Activated naive CD4-positive, alpha-beta T cell treated with anti-CD3 and anti-CD28 coated beads, Interleukin-2, amount 50 U/mL, for 72 hours (primary cell): ENCODE measurements at regions not wholly inside any gene's neighbourhood (a gene's known extent, or its start where the extent isn't known, plus 50 kb on each side); places are given as distances from the start of the nearest gene placed in this dataset.
A peak's percentile ranks its signal among the peaks of the same experiment; 100 is the strongest.

Experiments used
- ATAC-seq, 2 donors: fragments of 150-1000 bp; cut with Tn5 transposase; 2 replicates each; pipeline ENCODE4 v1.10.0; 2021; ENCODE audit warnings: mild to moderate bottlenecking in 2 of 2, moderate library complexity in 2 of 2
- DNase-seq, 2 donors: peaks; one replicate each; pipeline ENCODE4 v3.0.0; 2021 to 2022; ENCODE audit warnings: low spot score in 2 of 2
- H3K27ac Mint-ChIP-seq, 2 donors: one replicate each; pipeline ENCODE4 v1.8.0; 2022; ENCODE audit warnings: mild to moderate bottlenecking in 2 of 2, mixed read lengths in 2 of 2
- H3K36me3 Mint-ChIP-seq, 2 donors: one replicate each; pipeline ENCODE4 v1.8.0; 2022; ENCODE audit warnings: mixed read lengths in 2 of 2
- H3K9me3 Mint-ChIP-seq, 2 donors: one replicate each; pipeline ENCODE4 v1.8.0; 2022; ENCODE audit warnings: mixed read lengths in 2 of 2

DNA sequence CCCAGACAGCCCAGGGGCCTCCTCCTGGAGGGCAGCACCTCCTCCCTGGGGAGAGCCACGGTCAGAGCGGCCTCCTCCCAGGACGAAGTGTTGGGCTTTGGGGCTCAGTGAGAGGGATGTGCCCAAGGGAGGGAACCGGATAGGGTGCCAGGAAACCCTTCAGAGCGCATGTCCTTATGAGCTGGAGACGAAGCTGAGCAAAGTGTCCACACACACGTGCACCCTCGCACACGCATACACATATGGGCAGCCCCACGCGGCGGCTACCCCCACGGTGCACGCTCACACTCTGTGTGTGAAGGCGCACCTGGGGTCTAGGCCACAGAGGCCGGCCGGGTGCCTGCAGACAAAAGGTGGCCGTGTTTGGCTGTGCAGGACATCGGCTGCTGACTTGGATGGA is 106.1 kb upstream of the HDAC4 start:
- ATAC-seq, result no peak
- no peaks in the 10 kb centered on the region for H3K9me3 Mint-ChIP-seq
- no peaks in the 10 kb centered on the region for H3K36me3 Mint-ChIP-seq

DNA sequence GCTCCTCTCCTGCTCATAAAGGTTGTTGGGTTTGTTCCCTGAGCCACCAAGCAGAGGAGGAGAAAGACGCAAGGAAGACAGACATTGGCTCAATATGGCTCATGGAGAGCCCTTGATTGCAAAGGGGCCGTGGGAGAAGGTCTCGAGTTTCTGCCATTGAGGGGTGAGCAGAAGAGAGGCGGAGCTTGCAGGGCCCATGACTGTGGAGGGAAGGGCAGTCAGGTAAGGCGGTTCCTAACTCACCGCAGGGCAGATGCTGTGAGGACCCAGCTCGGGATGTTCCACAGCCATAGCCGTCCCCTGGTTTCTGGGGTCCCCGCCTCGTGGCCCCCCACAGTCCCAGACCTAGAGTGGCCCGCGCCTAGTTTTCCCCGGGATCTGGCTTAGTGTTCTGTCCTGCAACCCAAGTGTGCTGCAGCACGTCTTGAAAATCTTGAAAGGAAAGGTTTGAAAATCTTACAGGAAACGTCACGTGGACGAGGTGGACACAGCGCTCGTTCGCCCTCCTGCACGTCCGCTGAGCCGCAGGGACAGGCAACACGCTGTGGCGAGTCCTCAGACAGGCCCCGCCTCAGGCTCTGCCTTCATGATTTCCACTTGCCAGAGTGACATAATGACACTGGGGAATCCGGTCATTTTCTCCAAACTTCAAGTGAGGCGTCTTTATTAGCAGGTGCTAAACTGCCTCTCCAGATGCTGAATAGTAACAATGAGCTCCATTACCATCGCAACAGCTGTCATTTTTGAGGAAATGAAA is 105.5 kb upstream of the HDAC4 start:
- DNase-seq, result no peak
- no peak for ATAC-seq
- Mint-ChIP-seq H3K9me3 (no peaks in the 10 kb centered on the region), H3K27ac (no peak overlapping the region), H3K36me3 (no peaks in the 10 kb centered on the region)

More for the DNA sequence above, 106.1 kb upstream of the HDAC4 start:
- no peak overlapping the region for H3K27ac Mint-ChIP-seq
- no peak for DNase-seq

DNA sequence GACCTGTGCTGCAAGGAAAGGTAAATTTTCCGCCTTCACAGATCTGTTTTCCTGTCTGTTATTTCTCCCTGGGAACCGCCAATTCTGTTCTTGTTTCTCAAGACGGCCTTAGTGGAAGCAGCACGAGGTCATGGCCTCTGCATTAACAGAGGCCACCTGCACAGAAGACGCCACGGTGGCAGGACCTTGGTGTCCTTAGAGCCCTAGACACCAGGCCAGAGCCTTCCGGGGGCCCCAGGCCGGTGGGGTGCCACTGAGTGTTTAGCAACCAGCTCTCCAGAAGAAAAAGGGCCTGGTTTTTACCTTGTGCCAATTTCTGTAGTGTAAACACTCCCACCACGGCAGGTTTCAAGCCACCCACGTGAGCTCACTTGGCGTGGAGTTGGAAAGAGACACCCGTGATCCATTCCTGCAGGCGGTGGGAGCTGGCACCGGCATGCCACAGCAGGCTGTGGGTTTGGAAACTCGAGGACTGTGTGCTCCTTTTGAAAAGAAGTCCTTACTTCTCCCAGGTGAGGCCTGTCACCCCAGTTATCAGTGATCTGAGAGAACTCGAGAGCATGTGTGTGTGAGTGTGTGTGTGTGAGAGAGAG is 103.9 kb upstream of the HDAC4 start:
- Mint-ChIP-seq H3K36me3 (no peaks in the 10 kb centered on the region), H3K27ac (peak overlapping the region; percentile 30 to 51), H3K9me3 (no peaks in the 10 kb centered on the region)
- ATAC-seq (no peak), DNase-seq (no peak)

DNA sequence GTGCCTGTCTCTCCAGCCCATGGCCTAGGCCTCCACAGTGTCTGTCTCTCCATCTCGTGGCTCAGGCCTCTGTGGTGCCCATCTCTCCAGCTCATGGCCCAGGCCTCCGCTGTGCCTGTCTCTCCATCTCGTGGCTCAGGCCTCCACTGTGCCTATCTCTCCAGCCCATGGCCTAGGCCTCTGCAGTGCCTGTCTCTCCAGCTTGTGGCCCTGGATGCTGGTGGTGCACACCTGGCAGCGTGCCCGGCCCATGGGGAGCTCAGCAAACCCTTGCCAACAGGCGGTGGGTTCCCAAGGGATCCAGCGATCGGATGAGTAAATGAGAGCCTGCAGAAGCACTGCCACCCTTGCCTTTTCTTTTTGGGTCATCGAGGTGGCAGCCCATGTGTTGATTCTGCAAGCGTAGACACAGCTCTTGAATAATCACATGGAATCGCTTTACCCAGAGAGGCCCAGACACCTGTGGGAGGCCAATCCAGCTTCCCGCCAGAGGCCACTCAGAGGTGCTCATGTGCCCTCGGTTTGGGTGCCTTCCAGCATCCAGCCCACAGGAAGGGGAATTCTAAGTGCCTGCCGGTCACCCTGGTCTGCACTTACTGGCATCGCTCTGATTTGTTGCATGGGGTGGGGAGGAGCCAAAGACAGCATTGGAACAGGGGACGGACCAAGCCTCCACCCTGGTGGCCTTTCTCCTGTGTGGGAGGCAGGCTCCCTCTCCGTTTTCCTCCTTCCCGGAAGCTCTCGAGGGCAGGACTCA is 101.8 kb upstream of the HDAC4 start:
- ATAC-seq, result no peak
- H3K9me3 Mint-ChIP-seq, result no peaks in the 10 kb centered on the region
- no peak for DNase-seq
- H3K27ac Mint-ChIP-seq, result no peak overlapping the region
- H3K36me3 Mint-ChIP-seq, result no peaks in the 10 kb centered on the region

DNA sequence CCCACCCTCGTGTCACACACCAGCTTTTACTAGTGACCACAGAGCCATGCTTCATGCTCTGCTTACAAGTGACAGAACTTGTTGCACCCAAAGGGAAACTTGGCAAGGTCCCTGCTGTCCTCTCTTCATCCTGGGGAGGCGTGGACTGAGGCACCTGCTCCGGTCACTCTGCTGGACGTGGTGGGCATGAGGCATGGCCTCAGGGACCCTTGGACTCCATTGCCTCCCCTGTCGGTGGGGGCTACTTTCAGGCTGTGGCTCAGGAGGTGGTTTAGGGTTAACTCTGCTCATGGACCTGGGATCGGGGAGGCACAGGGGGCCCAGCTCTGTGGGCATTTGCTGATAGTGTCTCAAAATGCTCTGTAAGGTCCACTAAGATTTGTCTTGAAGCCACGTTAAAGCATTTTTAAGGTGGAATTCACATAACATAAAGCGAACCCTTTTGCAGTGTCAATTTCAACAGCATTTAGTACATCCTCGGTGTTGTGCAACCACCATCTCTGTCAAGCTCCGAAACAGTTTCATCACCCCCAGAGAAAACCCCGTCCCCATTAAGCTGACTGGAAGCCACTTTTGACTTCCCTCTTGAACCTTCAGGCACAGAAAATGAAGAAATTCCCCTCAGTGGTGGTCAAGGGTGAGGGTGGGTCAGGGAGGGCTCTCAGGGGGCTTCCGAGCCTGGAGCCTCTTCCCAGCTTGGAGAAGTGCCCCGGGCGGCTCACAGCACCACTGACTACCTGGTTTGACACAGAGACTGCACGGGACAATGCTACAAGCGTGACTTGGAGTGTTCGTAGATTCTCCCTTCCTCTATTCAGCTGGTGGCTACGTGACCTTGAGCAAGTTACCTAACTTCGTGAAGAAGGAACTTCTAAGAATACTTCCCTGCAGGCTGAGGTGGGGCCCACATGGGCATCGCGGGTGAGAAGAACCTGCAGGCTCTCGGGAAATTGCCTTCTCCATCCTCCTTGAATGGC is 100.0 kb upstream of the HDAC4 start:
- no peak for DNase-seq
- ATAC-seq, result no peak
- peaks cover 0 to 4% of the 10 kb centered on the region in 2 donors for H3K9me3 Mint-ChIP-seq
- H3K27ac Mint-ChIP-seq, result no peak overlapping the region
- H3K36me3 Mint-ChIP-seq, result no peaks in the 10 kb centered on the region

DNA sequence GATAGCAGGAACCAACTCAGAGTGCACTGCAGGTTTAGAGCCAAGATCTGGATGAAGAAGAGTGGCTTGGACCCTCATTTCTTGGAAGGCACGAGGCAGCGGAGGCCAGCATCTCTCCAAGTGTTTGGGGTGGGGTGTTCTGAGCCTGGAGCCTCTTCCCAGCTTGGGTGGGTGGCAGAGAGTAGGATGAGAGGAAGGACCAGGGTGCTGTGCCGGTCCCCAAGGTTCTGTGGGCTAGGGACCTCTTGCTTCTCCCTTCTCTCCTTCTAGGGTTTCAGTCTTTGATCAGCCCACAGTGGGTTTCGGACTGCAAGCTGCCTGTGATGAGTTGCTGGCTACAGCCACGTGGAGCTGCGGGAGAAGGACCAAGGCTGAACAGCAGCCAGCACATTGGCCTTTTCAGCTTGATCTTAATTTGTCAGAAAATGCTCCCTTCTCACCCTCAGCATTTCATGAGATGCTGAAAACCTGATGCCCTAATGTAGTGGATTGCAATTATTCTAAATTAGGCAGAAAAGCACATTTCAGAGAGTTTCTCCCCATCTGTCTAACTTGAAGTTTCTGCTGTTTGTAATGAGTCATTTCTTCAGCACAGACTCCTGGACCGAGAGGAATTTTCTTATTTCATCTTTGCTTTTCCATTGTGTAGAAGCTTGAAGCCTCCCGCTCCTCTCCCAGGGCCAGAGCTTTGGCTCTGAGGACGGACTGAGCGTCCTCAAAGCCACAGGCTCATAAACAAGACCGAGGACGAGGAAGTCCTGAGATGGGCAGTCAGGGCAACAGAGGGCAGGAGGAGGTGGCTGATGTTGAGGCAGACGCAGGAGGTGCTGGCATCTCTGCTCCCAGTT is 99.1 kb upstream of the HDAC4 start:
- ATAC-seq (no peak), DNase-seq (no peak)
- Mint-ChIP-seq H3K36me3 (no peaks in the 10 kb centered on the region), H3K27ac (no peak overlapping the region), H3K9me3 (peaks cover 0 to 4% of the 10 kb centered on the region in 2 donors)

DNA sequence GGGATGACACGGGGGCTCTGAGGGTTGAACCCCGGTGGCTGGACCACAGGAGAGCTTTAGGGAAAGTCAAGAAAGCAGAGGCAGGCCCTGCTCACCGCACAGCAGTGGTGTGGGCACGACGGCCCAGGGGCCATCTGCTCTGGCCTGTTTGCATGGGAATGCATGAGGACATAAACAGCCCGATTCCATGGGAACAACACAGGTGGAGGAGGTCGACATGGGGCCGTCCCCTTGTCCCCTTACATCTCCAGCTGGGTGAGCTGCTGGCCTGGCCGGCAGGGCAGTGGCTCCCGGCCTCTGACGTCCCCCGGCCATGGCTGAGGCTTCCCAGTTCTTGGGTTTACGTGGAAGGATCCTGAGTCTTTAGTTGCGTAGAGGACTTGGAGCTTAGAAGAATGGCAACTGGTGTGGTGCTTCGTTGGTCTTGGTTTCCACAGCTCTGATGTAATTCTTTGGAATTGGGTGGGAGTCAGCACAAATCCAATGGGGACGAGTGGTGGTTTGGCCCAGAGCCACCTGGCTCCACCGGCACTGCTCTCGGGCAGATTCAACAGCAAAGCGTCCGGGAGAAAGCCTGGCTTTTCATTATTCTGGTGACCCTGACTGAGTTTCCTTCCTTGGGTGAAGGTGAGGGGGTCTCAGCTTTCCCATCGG is 98.3 kb upstream of the HDAC4 start:
- no peak for ATAC-seq
- DNase-seq, result no peak

DNA sequence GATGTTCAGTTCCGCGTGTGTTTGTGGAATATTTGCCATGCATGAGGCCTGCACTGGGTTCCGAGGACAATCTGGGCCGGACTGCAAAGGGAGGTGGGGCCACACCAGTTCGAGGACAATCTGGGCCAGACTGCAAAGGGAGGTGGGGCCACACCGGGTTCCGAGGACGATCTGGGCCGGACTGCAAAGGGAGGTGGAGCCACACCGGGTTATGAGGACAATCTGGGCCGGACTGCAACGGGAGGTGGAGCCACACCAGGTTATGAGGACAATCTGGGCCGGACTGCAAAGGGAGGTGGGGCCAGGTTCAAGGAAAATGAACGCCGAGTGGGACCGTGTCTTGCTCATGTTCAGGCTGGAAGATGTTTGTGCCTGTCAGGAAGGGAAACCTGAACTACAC is 97.8 kb upstream of the HDAC4 start:
- Mint-ChIP-seq H3K27ac (peak overlapping the region in 1 of 2 donors; percentile 31), H3K9me3 (peaks cover 0 to 4% of the 10 kb centered on the region in 2 donors), H3K36me3 (no peaks in the 10 kb centered on the region)
- no peak for ATAC-seq
- DNase-seq, result no peak

More for the DNA sequence above, 98.3 kb upstream of the HDAC4 start:
- H3K9me3 Mint-ChIP-seq, result peaks cover 0 to 4% of the 10 kb centered on the region in 2 donors
- H3K27ac Mint-ChIP-seq, result no peak overlapping the region
- no peaks in the 10 kb centered on the region for H3K36me3 Mint-ChIP-seq

DNA sequence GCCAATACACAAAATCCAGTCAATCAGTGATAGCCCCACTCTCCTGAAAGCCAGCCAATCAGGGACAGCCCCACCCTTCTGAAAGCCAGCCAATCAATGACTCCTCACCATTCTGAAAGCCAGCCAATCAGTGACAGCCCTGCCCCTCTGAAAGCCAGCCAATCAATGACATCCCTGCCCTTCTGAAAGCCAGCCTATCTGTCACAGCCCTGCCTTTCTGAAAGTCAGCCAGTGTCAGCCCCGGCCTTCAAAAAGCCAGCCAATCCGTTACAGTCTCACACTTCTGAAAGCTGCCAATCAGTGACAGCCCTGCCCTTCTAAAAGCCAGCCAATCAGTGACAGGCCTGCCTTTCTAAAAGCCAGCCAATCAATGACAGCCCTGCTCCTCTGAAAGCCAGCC is 95.9 kb upstream of the HDAC4 start:
- Mint-ChIP-seq H3K27ac (no peak overlapping the region), H3K36me3 (no peaks in the 10 kb centered on the region), H3K9me3 (peaks cover 0 to 4% of the 10 kb centered on the region in 2 donors)
- no peak for DNase-seq
- ATAC-seq, result peak; percentile 62 to 83

DNA sequence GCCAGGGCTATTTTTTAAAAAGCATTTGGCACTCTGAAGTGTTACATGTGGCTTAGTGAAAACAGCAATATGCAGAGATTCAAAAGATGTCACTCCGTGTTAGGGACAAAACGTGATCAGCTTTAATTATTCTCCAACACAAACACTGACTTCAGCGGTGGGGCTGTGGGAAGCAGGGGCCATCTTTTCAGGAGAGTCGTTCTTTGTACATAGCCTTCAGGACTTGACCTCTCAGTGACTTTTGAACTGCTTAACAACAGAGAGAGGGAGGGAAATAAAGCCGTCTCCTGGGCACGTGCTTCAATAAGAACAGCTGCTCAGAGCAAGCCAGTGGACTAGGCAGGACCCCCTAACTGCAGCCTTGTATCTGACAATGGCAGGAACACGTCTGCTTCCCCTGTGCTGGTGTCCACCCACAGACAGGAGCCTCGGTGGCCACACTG is 95.0 kb upstream of the HDAC4 start:
- Mint-ChIP-seq H3K36me3 (no peaks in the 10 kb centered on the region), H3K9me3 (peaks cover 0 to 4% of the 10 kb centered on the region in 2 donors), H3K27ac (no peak overlapping the region)
- no peak for DNase-seq
- ATAC-seq, result no peak

DNA sequence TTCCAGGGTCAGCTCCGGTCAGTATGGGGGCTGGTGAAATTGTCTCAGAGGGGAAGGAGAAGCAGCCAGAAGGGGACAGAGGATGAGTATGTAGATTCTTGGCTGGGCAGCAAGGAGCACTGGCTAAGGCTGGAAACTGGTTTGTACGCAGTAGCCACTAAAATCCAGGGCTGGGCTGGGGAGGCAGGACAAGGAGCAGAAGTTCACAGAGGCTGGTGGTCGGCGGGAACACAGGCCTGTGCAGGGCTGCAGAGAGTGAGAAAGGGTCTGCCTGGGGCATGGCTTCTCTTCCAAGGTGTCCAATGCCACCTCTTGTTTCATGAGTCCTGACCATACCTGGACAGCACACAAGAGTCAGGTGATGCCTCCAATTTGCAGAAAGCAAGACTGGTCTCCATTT is 94.4 kb upstream of the HDAC4 start:
- ATAC-seq, result no peak
- Mint-ChIP-seq H3K36me3 (no peaks in the 10 kb centered on the region), H3K27ac (no peak overlapping the region), H3K9me3 (peaks cover 0 to 4% of the 10 kb centered on the region in 2 donors)
- no peak for DNase-seq

DNA sequence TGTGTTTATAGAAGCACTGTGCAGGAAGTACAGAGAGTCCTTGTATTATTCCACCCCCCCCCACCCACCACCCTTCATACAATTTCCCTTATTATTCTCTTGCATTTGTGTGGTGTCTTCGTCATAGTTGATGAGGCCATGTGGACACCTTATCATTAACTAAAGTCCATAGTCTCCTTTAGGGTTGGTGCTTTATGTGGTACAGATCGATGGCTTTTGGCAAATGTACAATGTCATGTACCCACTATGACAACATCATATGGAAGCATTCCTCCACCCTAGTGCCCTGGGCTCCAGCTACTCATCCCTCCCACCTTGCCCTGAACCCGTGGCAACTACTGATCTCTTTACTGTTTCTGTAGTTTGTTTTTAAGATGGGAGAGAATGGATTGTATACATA is 93.8 kb upstream of the HDAC4 start:
- Mint-ChIP-seq H3K27ac (no peak overlapping the region), H3K9me3 (peaks cover 0 to 4% of the 10 kb centered on the region in 2 donors), H3K36me3 (no peaks in the 10 kb centered on the region)
- DNase-seq (no peak), ATAC-seq (no peak)

DNA sequence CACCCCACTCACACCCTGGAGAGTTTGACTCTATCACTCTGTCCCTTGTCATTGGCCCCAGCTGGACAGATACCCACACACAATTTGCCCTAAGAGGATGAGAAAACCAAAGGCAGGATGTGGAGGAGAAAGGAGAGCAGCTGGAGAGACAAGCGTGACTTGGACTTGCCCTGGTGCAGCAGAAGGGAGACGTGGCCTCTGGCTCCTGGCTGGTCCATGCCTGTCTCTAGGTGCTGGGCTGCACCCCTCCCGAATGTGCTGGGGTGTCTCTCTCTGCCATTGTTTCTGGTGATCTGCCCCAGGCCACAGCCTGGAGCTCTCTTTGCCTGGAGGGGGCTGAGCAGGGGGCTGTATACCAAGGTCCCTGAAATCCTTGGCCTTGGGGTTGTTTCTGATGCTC is 88.7 kb upstream of the HDAC4 start:
- Mint-ChIP-seq H3K9me3 (no peaks in the 10 kb centered on the region), H3K27ac (no peak overlapping the region), H3K36me3 (no peaks in the 10 kb centered on the region)
- ATAC-seq (no peak), DNase-seq (no peak)

DNA sequence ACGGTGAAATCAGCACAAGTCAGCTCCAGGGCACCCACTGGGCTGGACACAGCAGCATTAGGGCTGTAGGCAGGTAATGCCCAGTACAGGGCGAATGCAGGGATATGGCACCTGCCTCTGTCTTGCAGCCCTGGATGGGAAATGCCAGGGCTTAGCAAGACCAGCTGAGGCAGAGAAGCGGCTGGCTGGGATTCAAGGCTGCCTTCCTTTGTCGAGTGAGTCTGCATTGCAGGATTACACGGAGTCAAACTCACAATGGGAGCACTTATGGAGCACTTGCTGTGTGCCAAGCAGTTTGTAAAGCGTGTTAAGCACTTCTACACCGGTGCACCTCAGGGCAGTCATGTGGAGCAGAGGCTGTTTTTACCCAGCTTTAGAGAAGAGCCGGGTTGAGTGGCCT is 87.3 kb upstream of the HDAC4 start:
- DNase-seq (no peak), ATAC-seq (no peak)
- Mint-ChIP-seq H3K9me3 (no peaks in the 10 kb centered on the region), H3K36me3 (no peaks in the 10 kb centered on the region), H3K27ac (no peak overlapping the region)

DNA sequence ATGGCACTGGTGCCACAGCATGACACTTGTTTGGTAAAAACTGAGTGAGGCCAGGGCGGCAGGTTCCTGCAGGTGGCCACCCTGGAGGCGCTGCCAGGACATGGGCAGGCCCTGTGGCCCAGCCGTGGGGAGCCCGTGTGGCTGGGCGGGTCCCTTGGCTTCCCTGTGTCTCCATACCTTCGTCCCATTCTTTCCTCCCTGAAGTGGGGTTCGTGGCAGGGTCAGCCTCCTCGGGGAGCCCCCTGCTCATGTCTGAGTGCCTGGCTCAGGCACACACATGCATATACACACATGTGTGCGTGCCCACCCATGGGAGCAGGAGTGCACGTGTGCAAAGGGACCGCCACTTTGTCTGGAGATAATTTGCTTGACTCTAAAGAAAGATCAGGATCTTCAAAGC is 86.5 kb upstream of the HDAC4 start:
- Mint-ChIP-seq H3K9me3 (no peaks in the 10 kb centered on the region), H3K27ac (no peak overlapping the region), H3K36me3 (no peaks in the 10 kb centered on the region)
- ATAC-seq (no peak), DNase-seq (no peak)
